ENCODE measurements at regions not wholly inside any gene's neighbourhood (a gene's known extent, or its start where the extent isn't known, plus 50 kb on each side); places are given as distances from the start of the nearest gene placed in this dataset.
A peak's percentile ranks its signal among the peaks of the same experiment; 100 is the strongest.

GRCh38 chr15:85313339-85313738 lies 67.1 kb upstream of the AKAP13 start:
- ChIA-PET POLR2A (interaction anchor here (0.6 to 2.7 kb wide), 11 partner anchors 10 to 709 kb away, joined by 3 to 16 read pairs (median 4); no protein-coding TSS in a partner anchor), CTCF (interaction anchor here (0.9 to 8.0 kb wide), 15 partner anchors 8 to 417 kb away, joined by 3 to 115 read pairs (median 4); no protein-coding TSS in a partner anchor), SMC1A (ENCODE audit: uncharacterized antibody, unreplicated experiment) (interaction anchor here (1.0 to 9.5 kb wide), 20 partner anchors 9 to 379 kb away, joined by 3 to 177 read pairs (median 6); no protein-coding TSS in a partner anchor), RAD21 (ENCODE audit: unreplicated experiment) (interaction anchor here (0.8 to 8.5 kb wide), 15 partner anchors 12 to 398 kb away, joined by 3 to 112 read pairs (median 6); partner anchors contain the start of gene AKAP13)
- DNase-seq (ENCODE audit: low read depth, low spot score) = no peak
- no TSS peak for BruUV-seq (replicated peaks)
- Histone ChIP-seq H3K79me2 (ENCODE audit: control insufficient read depth, insufficient read depth, low read length) (no peaks in the 10 kb centered on the region), H3K36me3 (ENCODE audit: control insufficient read depth in 2 of 2, insufficient read depth in 2 of 2, low read length in 1 of 2) (no peaks in the 10 kb centered on the region), H3K9ac (ENCODE audit: control insufficient read depth, insufficient read depth, low read length) (no peak overlapping the region), H3K9me3 (replicated peaks; ENCODE audit: control insufficient read depth, insufficient read depth, low read length) (no peaks in the 10 kb centered on the region; the same call in 2 of the 3 replicates), H3K27ac (ENCODE audit: control insufficient read depth, insufficient read depth) (peak overlapping the region; percentile 84; the same call in 1 of the 2 replicates), H2AFZ (ENCODE audit: control insufficient read depth, low read depth, low read length) (0 out of 2 replicates have a peak overlapping the region, but pooled peaks have one; percentile 93), H3K4me2 (ENCODE audit: control insufficient read depth, insufficient read depth) (peak overlapping the region; percentile 78), H4K20me1 (ENCODE audit: control insufficient read depth, insufficient read depth) (no peaks in the 10 kb centered on the region), H3K4me3 (no peak overlapping the region), H3K27me3 (replicated peaks in 1 of 2; ENCODE audit: control insufficient read depth in 2 of 2, insufficient read depth in 2 of 2, low read length in 1 of 2) (no peaks in the 10 kb centered on the region), H3K4me1 (ENCODE audit: control insufficient read depth, insufficient read depth, low read length) (peaks cover 41% of the 10 kb centered on the region)
- intact Hi-C loops (cut with micrococcal nuclease; ENCODE audit: unreplicated experiment) = loop anchor here (10.0 kb wide), 1 partner anchor 391 kb away; no protein-coding TSS in a partner anchor
- 87% methylated on average over 1 of the region's 1 CpG for WGBS (ENCODE audit: insufficient coverage, insufficient replicate concordance, low lambda C conversion rate, missing lambda C conversion rate)
- no peak for ATAC-seq
- in situ Hi-C loops (cut with MboI) = no loop called here
- FAIRE-seq = no peak
- TF ChIP-seq CBX5 (IDR thresholded peaks at IDR 0.05; ENCODE audit: low read depth) (no peak), MEF2A (IDR thresholded peaks at IDR 0.05; ENCODE audit: insufficient read depth, low read depth, low read length) (no peak), FOXM1 (IDR thresholded peaks at IDR 0.05; ENCODE audit: low read depth, low read length) (no peak), ZNF384 (IDR thresholded peaks at IDR 0.05; ENCODE audit: borderline replicate concordance, low read depth, low read length) (no peak), STAT1 (conservative IDR thresholded peaks at IDR 0.05) (no peak), USF1 (IDR thresholded peaks at IDR 0.05; ENCODE audit: borderline replicate concordance, extremely low read length, insufficient read depth, low read depth, low read length) (no peak), TAF1 (IDR thresholded peaks at IDR 0.05; ENCODE audit: borderline replicate concordance, low read depth, low read length) (no peak), RBBP5 (conservative IDR thresholded peaks at IDR 0.05) (no peak), TCF7 (IDR thresholded peaks at IDR 0.05; ENCODE audit: borderline replicate concordance) (no peak), ZSCAN29 (IDR thresholded peaks at IDR 0.05) (no peak), JUND (IDR thresholded peaks at IDR 0.05; ENCODE audit: low read depth, low read length) (no peak)

Data from GM12878 (cell line).